HCT116 (cell line): ENCODE measurements at regions not wholly inside any gene's neighbourhood (a gene's known extent, or its start where the extent isn't known, plus 50 kb on each side); places are given as distances from the start of the nearest gene placed in this dataset.

ENCODE experiments used
- ATAC-seq: fragments of 200-7000 bp; cut with Tn5 transposase; 2 replicates; pipeline ENCODE4 v1.9.1; 2020; ENCODE audit warnings: mild to moderate bottlenecking, moderate library complexity
- BruUV-seq: library from RNA; stranded (reverse); fragments of 400-500 nt; replicated peaks from 2 replicates; lab custom pipeline; 2021; lab: Mats Ljungman, UMichigan
- CTCF ChIA-PET: fragments of 300-600 bp; sonication (Branson Sonifier 250); formaldehyde crosslinking; loops from one replicate; lab custom pipeline; 2021; ENCODE audit warnings: antibody characterized with exemption; lab: Charles Lee
- POLR2A ChIA-PET: fragments of 300-600, 350-600 bp; sonication (Branson Sonifier 250); formaldehyde crosslinking; loops from one replicate; lab custom pipeline; 2021; ENCODE audit warnings: antibody characterized with exemption; lab: Charles Lee
- RAD21 ChIA-PET, 2 experiments: fragments of 300-600 bp; sonication (Branson Sonifier 250); formaldehyde crosslinking; loops; one replicate each; lab custom pipeline; 2023; ENCODE audit warnings: low total read pairs in 2 of 2; ENCODE audit not compliant: uncharacterized antibody in 2 of 2, unreplicated experiment in 2 of 2, low non-redundant PET in 1 of 2; lab: Charles Lee
- DNase-seq: peaks from one replicate; pipeline ENCODE4 v3.0.0-alpha.2; 2010; ENCODE audit warnings: low read depth, low spot score
- H2AFZ ChIP-seq: fragments of 200-600 bp; shearing (Covaris generic), sonication (generic); 2 replicates; pipeline ENCODE4 v1.6.1; 2017; ENCODE audit warnings: low read depth, mixed run types, mixed read lengths, antibody characterized with exemption, low read length; ENCODE audit not compliant: poor library complexity, severe bottlenecking
- H3K27ac ChIP-seq: 2 replicates; pipeline ENCODE4 v1.5.1; 2012; ENCODE audit warnings: low read depth, low read length
- H3K27me3 ChIP-seq: fragments of 200-600 bp; sonication (generic); 2 replicates; pipeline ENCODE4 v1.6.1; 2016; ENCODE audit warnings: mixed run types, low read length, mixed read lengths; ENCODE audit not compliant: insufficient read depth
- H3K36me3 ChIP-seq, 2 experiments: fragments of 200-500 bp in 1 of 2; fragments of 200-600 bp in 1 of 2; sonication (Bioruptor generic) in 1 of 2; sonication (generic) in 1 of 2; 2 replicates each; pipeline versions ENCODE4 v1.5.1 to v1.6.1; 2014 to 2016; ENCODE audit warnings: low read length in 2 of 2, inconsistent platforms in 1 of 2, mixed read lengths in 1 of 2, mixed run types in 1 of 2; ENCODE audit not compliant: insufficient read depth in 2 of 2, control insufficient read depth in 1 of 2
- H3K4me1 ChIP-seq, 2 experiments: fragments of 200-600 bp in 1 of 2; sonication (generic) in 1 of 2; 2 replicates each; pipeline versions ENCODE4 v1.5.1 to v1.6.1; 2012 to 2017; ENCODE audit warnings: low read length in 2 of 2, inconsistent platforms in 1 of 2, mild to moderate bottlenecking in 1 of 2, mixed read lengths in 1 of 2, mixed run types in 1 of 2, moderate library complexity in 1 of 2; ENCODE audit not compliant: insufficient read depth in 2 of 2, control insufficient read depth in 1 of 2
- H3K4me2 ChIP-seq: fragments of 200-600 bp; sonication (generic); 2 replicates; pipeline ENCODE4 v1.6.1; 2017; ENCODE audit warnings: mixed run types, low read length, mixed read lengths
- H3K4me3 ChIP-seq, 2 experiments: fragments of 200-600 bp in 1 of 2; sonication (generic) in 1 of 2; replicated peaks in 1 of 2; 2 replicates each; pipeline ENCODE4 v1.5.1; 2011 to 2016; ENCODE audit warnings: low read length in 2 of 2, control low read depth in 1 of 2, low read depth in 1 of 2, mild to moderate bottlenecking in 1 of 2, mixed read lengths in 1 of 2, mixed run types in 1 of 2
- H3K79me2 ChIP-seq: fragments of 200-600 bp; sonication (generic); 2 replicates; pipeline ENCODE4 v1.6.1; 2017; ENCODE audit warnings: mild to moderate bottlenecking, mixed run types, low read length, moderate library complexity, mixed read lengths; ENCODE audit not compliant: insufficient read depth
- H3K9ac ChIP-seq: fragments of 200-600 bp; sonication (generic); 2 replicates; pipeline ENCODE4 v1.6.1; 2016; ENCODE audit warnings: low read length, mixed read lengths
- H3K9me2 ChIP-seq: fragments of 200-600 bp; sonication (generic), shearing (Covaris generic); 2 replicates; pipeline ENCODE4 v1.6.1; 2017; ENCODE audit warnings: mixed run types, mild to moderate bottlenecking, moderate library complexity; ENCODE audit not compliant: insufficient read depth
- H3K9me3 ChIP-seq, 2 experiments: fragments of 200-500 bp in 1 of 2; fragments of 200-600 bp in 1 of 2; sonication (Bioruptor generic) in 1 of 2; sonication (generic) in 1 of 2; 2 replicates each; pipeline ENCODE4 v1.6.1; 2014 to 2017; ENCODE audit warnings: low read length in 2 of 2, mixed read lengths in 2 of 2, inconsistent platforms in 1 of 2, low read depth in 1 of 2, mild to moderate bottlenecking in 1 of 2, mixed run types in 1 of 2, moderate library complexity in 1 of 2; ENCODE audit not compliant: control insufficient read depth in 1 of 2, insufficient read depth in 1 of 2
- H4K20me1 ChIP-seq: fragments of 200-600 bp; sonication (generic), shearing (Covaris generic); 2 replicates; pipeline ENCODE4 v1.6.1; 2017; ENCODE audit warnings: mixed run types, mild to moderate bottlenecking, moderate library complexity; ENCODE audit not compliant: insufficient read depth
- CEBPB ChIP-seq: IDR thresholded peaks from 2 replicates; pipeline ENCODE4 v1.6.1; 2012; ENCODE audit warnings: low read depth
- EGR1 ChIP-seq: IDR thresholded peaks from 2 replicates; pipeline ENCODE4 v1.6.1; 2012; ENCODE audit warnings: low read depth
- ELF1 ChIP-seq: IDR thresholded peaks from 2 replicates; pipeline ENCODE4 v1.6.1; 2012; ENCODE audit warnings: low read depth, borderline replicate concordance
- EZH2 ChIP-seq: fragments of 200-600 bp; sonication (generic); IDR thresholded peaks from 2 replicates; pipeline ENCODE4 v1.6.1; 2017; ENCODE audit warnings: antibody characterized with exemption, mixed run types
- FOSL1 ChIP-seq: IDR thresholded peaks from 2 replicates; pipeline ENCODE4 v1.6.1; 2012; ENCODE audit warnings: low read depth
- POLR2A ChIP-seq: IDR thresholded peaks from 2 replicates; pipeline ENCODE4 v1.7.0; 2011; ENCODE audit warnings: borderline replicate concordance; ENCODE audit not compliant: insufficient read depth, insufficient read length; ENCODE audit errors: extremely low read depth
- POLR2AphosphoS5 ChIP-seq: IDR thresholded peaks from 2 replicates; pipeline ENCODE4 v1.6.1; 2011; ENCODE audit warnings: mild to moderate bottlenecking, low read depth, low read length, moderate library complexity
- RAD21 ChIP-seq: IDR thresholded peaks from 2 replicates; pipeline ENCODE4 v1.6.1; 2012; ENCODE audit warnings: low read depth, mild to moderate bottlenecking
- SIN3A ChIP-seq: IDR thresholded peaks from 2 replicates; pipeline ENCODE4 v1.6.1; 2012; ENCODE audit warnings: low read depth
- SRF ChIP-seq: IDR thresholded peaks from 2 replicates; pipeline ENCODE4 v1.6.1; 2012; ENCODE audit warnings: low read depth
- TCF7L2 ChIP-seq: IDR thresholded peaks from 2 replicates; pipeline ENCODE4 v1.7.0; 2011; ENCODE audit warnings: borderline replicate concordance, inconsistent platforms; ENCODE audit not compliant: insufficient read depth, insufficient read length; ENCODE audit errors: extremely low read depth
- YY1 ChIP-seq: IDR thresholded peaks from 2 replicates; pipeline ENCODE4 v1.6.1; 2011; ENCODE audit warnings: low read length, low read depth, moderate library complexity, mild to moderate bottlenecking; ENCODE audit not compliant: insufficient replicate concordance; ENCODE audit errors: extremely low read depth
- intact Hi-C: fragments of 100-400 bp; cut with micrococcal nuclease; formaldehyde crosslinking; loops from 2 replicates; pipeline ENCODE4 v1.10.0; 2022
- TF ChIP-seq, protein P1 (sequence below): IDR thresholded peaks from 2 replicates; pipeline ENCODE4 v1.6.1; 2012
- TF ChIP-seq, protein P2 (sequence below): IDR thresholded peaks from 2 replicates; pipeline ENCODE4 v1.6.1; 2011; ENCODE audit warnings: mild to moderate bottlenecking, low read length, moderate library complexity; ENCODE audit not compliant: insufficient replicate concordance; ENCODE audit errors: extremely low read depth
- TF ChIP-seq, protein P3 (sequence below): IDR thresholded peaks from 2 replicates; pipeline ENCODE4 v1.6.1; 2012
- TF ChIP-seq, protein P4 (sequence below): IDR thresholded peaks from 2 replicates; pipeline ENCODE4 v1.6.1; 2012; ENCODE audit warnings: low read depth

DNA sequence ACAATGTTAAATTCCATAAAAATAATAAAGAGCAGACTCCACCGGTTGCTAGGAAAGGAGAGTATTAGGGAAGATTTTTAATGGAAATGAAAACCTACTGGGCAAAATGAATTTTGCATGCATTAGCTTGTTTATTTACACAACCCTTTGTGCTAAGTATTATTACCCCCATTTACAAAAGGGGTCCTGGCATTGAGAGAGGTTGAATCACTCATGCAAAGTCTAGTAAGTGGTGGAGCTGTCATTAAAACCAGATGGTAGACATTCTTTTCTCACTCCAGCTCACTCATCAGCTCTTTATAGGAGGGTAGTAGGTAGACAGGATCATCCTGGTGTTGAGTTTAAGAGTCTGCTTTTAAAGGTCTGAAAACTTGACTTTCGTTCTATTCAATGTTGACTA, 395.1 kb downstream of the PLK2 start:
- Histone ChIP-seq H3K27ac (no peak overlapping the region), H3K27me3 (no peaks in the 10 kb centered on the region), H3K9me2 (no peaks in the 10 kb centered on the region), H3K9ac (no peak overlapping the region), H3K36me3 (no peaks in the 10 kb centered on the region), H3K4me1 (no peaks in the 10 kb centered on the region), H3K4me2 (no peak overlapping the region), H2AFZ (no peak overlapping the region), H3K79me2 (no peaks in the 10 kb centered on the region), H3K4me3 (no peak overlapping the region), H4K20me1 (no peaks in the 10 kb centered on the region), H3K9me3 (no peaks in the 10 kb centered on the region)
- ChIA-PET CTCF (no interaction called here), RAD21 (no interaction called here), POLR2A (no interaction called here)
- ATAC-seq (no peak), DNase-seq (no peak)
- intact Hi-C loops, result no loop called here
- no TSS peak for BruUV-seq
- TF ChIP-seq FOSL1, result no peak
- TF ChIP-seq EZH2, result no peak
- TF ChIP-seq, protein P1, sequence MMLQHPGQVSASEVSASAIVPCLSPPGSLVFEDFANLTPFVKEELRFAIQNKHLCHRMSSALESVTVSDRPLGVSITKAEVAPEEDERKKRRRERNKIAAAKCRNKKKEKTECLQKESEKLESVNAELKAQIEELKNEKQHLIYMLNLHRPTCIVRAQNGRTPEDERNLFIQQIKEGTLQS, result no peak
- no peak for TF ChIP-seq YY1
- no peak for TF ChIP-seq SRF
- TF ChIP-seq, protein P2, sequence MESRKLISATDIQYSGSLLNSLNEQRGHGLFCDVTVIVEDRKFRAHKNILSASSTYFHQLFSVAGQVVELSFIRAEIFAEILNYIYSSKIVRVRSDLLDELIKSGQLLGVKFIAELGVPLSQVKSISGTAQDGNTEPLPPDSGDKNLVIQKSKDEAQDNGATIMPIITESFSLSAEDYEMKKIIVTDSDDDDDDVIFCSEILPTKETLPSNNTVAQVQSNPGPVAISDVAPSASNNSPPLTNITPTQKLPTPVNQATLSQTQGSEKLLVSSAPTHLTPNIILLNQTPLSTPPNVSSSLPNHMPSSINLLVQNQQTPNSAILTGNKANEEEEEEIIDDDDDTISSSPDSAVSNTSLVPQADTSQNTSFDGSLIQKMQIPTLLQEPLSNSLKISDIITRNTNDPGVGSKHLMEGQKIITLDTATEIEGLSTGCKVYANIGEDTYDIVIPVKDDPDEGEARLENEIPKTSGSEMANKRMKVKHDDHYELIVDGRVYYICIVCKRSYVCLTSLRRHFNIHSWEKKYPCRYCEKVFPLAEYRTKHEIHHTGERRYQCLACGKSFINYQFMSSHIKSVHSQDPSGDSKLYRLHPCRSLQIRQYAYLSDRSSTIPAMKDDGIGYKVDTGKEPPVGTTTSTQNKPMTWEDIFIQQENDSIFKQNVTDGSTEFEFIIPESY, result no peak
- no peak for TF ChIP-seq CEBPB
- no peak for TF ChIP-seq SIN3A
- TF ChIP-seq, all 23 proteins: peak for 0

DNA sequence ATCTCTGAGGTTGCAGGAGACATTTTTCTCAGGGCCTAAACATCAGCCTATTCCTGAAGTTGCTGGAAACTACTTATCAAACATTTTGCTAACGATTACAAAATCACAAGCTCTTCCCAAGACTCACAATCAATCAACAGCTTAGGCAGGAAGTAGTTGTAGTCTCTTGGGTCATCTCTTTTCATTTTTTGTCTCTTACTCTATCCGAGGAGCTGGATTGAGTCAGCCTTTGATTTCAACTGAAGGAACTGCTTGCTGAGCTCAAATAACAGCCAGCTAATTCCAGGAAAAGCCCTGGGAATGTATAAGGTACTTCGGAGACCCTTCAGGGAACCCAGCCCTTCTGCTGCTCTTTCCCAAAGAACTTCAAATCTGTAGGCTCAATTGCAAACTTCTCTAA, 398.9 kb downstream of the PLK2 start:
- H3K27me3 ChIP-seq, result no peaks in the 10 kb centered on the region
- no peaks in the 10 kb centered on the region for H3K9me2 ChIP-seq
- H3K9ac ChIP-seq, result no peak overlapping the region
- ATAC-seq, result no peak
- DNase-seq, result no peak
- H3K79me2 ChIP-seq, result no peaks in the 10 kb centered on the region
- no peaks in the 10 kb centered on the region for H3K36me3 ChIP-seq
- CTCF ChIA-PET, result no interaction called here
- POLR2A ChIA-PET, result no interaction called here
- no TSS peak for BruUV-seq
- H2AFZ ChIP-seq, result no peak overlapping the region
- RAD21 ChIA-PET, result no interaction called here
- no peaks in the 10 kb centered on the region for H3K9me3 ChIP-seq
- H3K4me2 ChIP-seq, result no peak overlapping the region
- TF ChIP-seq, protein P3, sequence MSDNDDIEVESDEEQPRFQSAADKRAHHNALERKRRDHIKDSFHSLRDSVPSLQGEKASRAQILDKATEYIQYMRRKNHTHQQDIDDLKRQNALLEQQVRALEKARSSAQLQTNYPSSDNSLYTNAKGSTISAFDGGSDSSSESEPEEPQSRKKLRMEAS, result no peak
- TF ChIP-seq FOSL1 (no peak), SRF (no peak), ELF1 (no peak), POLR2AphosphoS5 (no peak), YY1 (no peak), CEBPB (no peak), RAD21 (no peak), TCF7L2 (no peak), POLR2A (no peak), SIN3A (no peak), EGR1 (no peak)
- TF ChIP-seq, protein P4, sequence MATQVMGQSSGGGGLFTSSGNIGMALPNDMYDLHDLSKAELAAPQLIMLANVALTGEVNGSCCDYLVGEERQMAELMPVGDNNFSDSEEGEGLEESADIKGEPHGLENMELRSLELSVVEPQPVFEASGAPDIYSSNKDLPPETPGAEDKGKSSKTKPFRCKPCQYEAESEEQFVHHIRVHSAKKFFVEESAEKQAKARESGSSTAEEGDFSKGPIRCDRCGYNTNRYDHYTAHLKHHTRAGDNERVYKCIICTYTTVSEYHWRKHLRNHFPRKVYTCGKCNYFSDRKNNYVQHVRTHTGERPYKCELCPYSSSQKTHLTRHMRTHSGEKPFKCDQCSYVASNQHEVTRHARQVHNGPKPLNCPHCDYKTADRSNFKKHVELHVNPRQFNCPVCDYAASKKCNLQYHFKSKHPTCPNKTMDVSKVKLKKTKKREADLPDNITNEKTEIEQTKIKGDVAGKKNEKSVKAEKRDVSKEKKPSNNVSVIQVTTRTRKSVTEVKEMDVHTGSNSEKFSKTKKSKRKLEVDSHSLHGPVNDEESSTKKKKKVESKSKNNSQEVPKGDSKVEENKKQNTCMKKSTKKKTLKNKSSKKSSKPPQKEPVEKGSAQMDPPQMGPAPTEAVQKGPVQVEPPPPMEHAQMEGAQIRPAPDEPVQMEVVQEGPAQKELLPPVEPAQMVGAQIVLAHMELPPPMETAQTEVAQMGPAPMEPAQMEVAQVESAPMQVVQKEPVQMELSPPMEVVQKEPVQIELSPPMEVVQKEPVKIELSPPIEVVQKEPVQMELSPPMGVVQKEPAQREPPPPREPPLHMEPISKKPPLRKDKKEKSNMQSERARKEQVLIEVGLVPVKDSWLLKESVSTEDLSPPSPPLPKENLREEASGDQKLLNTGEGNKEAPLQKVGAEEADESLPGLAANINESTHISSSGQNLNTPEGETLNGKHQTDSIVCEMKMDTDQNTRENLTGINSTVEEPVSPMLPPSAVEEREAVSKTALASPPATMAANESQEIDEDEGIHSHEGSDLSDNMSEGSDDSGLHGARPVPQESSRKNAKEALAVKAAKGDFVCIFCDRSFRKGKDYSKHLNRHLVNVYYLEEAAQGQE, result no peak
- H3K4me3 ChIP-seq, result no peak overlapping the region
- no peaks in the 10 kb centered on the region for H3K4me1 ChIP-seq
- no peaks in the 10 kb centered on the region for H4K20me1 ChIP-seq
- H3K27ac ChIP-seq, result no peak overlapping the region
- intact Hi-C loops, result no loop called here
